ENCODE measurements at regions not wholly inside any gene's neighbourhood (a gene's known extent, or its start where the extent isn't known, plus 50 kb on each side); places are given as distances from the start of the nearest gene placed in this dataset.

DNA sequence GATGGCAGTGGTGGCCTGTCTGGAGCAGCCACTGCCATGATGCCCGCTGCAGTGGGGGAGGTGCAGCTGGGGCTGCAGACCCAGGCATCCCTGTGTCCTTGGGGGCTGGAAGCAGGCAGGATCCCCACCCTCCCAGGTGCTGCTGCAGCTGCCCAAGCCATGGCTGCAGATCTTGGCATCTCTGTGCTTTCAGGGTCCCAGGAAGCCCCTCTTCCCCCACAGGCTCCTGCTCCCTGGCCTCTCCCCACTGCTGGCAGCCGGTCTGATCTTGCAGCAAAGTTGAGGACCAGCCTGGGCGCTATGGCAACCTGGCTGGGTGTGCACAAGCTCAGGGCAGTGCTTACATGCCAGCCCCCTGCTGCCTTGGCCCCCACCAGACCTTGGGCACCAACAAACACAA is 78.5 kb downstream of the SAMD9 start:
- TF ChIP-seq, protein P1, sequence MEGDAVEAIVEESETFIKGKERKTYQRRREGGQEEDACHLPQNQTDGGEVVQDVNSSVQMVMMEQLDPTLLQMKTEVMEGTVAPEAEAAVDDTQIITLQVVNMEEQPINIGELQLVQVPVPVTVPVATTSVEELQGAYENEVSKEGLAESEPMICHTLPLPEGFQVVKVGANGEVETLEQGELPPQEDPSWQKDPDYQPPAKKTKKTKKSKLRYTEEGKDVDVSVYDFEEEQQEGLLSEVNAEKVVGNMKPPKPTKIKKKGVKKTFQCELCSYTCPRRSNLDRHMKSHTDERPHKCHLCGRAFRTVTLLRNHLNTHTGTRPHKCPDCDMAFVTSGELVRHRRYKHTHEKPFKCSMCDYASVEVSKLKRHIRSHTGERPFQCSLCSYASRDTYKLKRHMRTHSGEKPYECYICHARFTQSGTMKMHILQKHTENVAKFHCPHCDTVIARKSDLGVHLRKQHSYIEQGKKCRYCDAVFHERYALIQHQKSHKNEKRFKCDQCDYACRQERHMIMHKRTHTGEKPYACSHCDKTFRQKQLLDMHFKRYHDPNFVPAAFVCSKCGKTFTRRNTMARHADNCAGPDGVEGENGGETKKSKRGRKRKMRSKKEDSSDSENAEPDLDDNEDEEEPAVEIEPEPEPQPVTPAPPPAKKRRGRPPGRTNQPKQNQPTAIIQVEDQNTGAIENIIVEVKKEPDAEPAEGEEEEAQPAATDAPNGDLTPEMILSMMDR (IDR thresholded peaks at IDR 0.05) = no peak
- TF ChIP-seq EZH2 (IDR thresholded peaks at IDR 0.05; ENCODE audit: borderline replicate concordance, insufficient read depth, low read depth, low read length, poor library complexity, severe bottlenecking) = no peak

Measured in B cell (primary cell).